WI38 (cell line): ENCODE measurements at regions not wholly inside any gene's neighbourhood (a gene's known extent, or its start where the extent isn't known, plus 50 kb on each side); places are given as distances from the start of the nearest gene placed in this dataset.

Source experiments
- H3K4me3 ChIP-seq: 2 replicates; pipeline ENCODE4 v1.5.1; 2011; ENCODE audit warnings: low read depth, mild to moderate bottlenecking, control low read depth, low read length
- TF ChIP-seq, protein P1 (sequence below): IDR thresholded peaks from 2 replicates; pipeline ENCODE4 v1.5.1; 2012; ENCODE audit warnings: low read depth, mild to moderate bottlenecking, control low read depth, low read length

DNA sequence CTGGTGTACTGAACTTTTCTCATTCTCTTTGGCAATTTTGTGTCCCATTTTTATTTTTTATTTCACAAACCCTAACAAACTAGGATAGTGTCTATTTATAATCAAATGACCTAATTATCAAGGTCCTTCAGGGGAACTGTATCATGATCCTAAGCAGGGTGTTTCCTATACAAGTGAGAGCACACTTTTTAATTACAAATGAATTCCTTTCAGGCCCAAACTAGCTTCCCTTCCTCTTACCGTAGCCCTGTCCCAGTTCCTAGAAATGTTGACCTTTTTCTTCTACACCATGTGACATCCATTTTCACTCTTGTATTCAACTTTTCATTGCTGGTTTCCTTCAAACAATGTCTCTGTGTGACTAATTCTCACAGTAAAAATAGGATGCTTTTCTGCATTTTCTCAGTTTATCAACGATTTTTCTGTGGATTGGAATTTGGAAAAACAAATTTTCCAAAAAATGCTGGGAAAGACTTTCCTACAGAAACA, 411.4 kb downstream of the CCDC91 start:
- TF ChIP-seq, protein P1, sequence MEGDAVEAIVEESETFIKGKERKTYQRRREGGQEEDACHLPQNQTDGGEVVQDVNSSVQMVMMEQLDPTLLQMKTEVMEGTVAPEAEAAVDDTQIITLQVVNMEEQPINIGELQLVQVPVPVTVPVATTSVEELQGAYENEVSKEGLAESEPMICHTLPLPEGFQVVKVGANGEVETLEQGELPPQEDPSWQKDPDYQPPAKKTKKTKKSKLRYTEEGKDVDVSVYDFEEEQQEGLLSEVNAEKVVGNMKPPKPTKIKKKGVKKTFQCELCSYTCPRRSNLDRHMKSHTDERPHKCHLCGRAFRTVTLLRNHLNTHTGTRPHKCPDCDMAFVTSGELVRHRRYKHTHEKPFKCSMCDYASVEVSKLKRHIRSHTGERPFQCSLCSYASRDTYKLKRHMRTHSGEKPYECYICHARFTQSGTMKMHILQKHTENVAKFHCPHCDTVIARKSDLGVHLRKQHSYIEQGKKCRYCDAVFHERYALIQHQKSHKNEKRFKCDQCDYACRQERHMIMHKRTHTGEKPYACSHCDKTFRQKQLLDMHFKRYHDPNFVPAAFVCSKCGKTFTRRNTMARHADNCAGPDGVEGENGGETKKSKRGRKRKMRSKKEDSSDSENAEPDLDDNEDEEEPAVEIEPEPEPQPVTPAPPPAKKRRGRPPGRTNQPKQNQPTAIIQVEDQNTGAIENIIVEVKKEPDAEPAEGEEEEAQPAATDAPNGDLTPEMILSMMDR: no peak
- H3K4me3 ChIP-seq: no peak overlapping the region

DNA sequence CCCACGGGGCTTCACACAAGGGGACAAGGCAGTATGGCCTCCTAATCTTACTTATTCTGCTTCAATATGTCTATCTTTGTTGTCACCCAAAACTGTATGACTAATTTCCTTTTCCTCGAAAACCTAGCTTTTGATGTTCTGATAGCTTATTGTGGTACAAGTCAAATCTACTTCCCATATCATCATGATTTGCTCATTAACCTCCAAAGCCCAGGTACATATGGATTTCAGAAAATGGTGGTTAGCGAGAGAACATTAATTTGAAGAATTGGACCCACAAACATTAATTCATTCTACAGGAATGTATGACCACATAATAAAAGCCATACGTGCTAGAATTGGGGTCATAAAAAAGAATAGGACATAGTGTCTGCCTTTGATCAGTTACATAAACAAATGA, 412.5 kb downstream of the CCDC91 start:
- TF ChIP-seq, protein P1: no peak
- no peak overlapping the region for H3K4me3 ChIP-seq

DNA sequence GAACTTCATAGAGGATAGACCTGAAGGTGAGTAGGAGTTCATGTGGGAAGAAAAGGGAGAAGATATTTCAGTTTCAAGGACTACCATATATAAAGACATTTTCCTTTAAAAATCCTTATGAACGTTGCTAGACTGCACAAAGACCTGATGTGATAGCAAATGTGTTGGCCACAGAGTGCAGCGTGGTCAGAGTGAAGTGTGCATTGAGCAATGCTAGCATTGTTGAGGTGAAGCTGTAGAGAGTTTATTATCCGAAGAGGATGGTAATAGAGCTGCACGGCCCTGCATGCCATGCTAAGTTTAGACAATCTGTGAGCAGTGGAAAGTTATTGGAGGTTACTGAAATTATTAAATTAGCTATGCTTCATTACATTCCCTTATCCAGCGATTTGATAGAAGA, 413.0 kb downstream of the CCDC91 start:
- TF ChIP-seq, protein P1: no peak
- H3K4me3 ChIP-seq: no peak overlapping the region

- H3K4me3 ChIP-seq: no peak overlapping the region
- TF ChIP-seq, protein P1: no peak
Observed at GRCh38 chr12:28603801-28604200, 413.5 kb downstream of the CCDC91 start.

GRCh38 chr12:28604240-28604639, 414.0 kb downstream of the CCDC91 start:
- TF ChIP-seq, protein P1: no peak
- H3K4me3 ChIP-seq: no peak overlapping the region

GRCh38 chr12:28606967-28607557, 416.8 kb downstream of the CCDC91 start:
- TF ChIP-seq, protein P1: no peak
- no peak overlapping the region for H3K4me3 ChIP-seq

GRCh38 chr12:28610401-28611114, 420.3 kb downstream of the CCDC91 start:
- TF ChIP-seq, protein P1: no peak
- no peak overlapping the region for H3K4me3 ChIP-seq
